Activated T-helper 17 cell treated with anti-CD3 and anti-CD28 coated beads, Interleukin-2, amount 50 U/mL, for 72 hours (primary cell): ENCODE measurements at regions not wholly inside any gene's neighbourhood (a gene's known extent, or its start where the extent isn't known, plus 50 kb on each side); places are given as distances from the start of the nearest gene placed in this dataset.

Experiments
- ATAC-seq: fragments of 150-1000 bp; cut with Tn5 transposase; replicated peaks from 2 replicates; pipeline ENCODE4 v1.10.0; 2021; ENCODE audit warnings: mild to moderate bottlenecking, moderate library complexity
- H3K27ac Mint-ChIP-seq: one replicate; pipeline ENCODE4 v1.8.0; 2022; ENCODE audit warnings: mixed read lengths
- H3K27me3 Mint-ChIP-seq: one replicate; pipeline ENCODE4 v1.8.0; 2022; ENCODE audit warnings: mixed read lengths
- H3K36me3 Mint-ChIP-seq: one replicate; pipeline ENCODE4 v1.8.0; 2022; ENCODE audit warnings: low read depth, mild to moderate bottlenecking, mixed read lengths
- H3K4me1 Mint-ChIP-seq: one replicate; pipeline ENCODE4 v1.8.0; 2022; ENCODE audit warnings: mixed read lengths
- H3K4me3 Mint-ChIP-seq: one replicate; pipeline ENCODE4 v1.8.0; 2022; ENCODE audit warnings: mild to moderate bottlenecking, mixed read lengths
- H3K9me3 Mint-ChIP-seq: one replicate; pipeline ENCODE4 v1.8.0; 2022; ENCODE audit warnings: mixed read lengths

GRCh38 chr21:19565587-19565986 is 1162.0 kb upstream of the TMPRSS15 start:
- no peaks in the 10 kb centered on the region for H3K4me1 Mint-ChIP-seq
- no peak overlapping the region for H3K4me3 Mint-ChIP-seq
- no peak overlapping the region for H3K27ac Mint-ChIP-seq
- H3K9me3 Mint-ChIP-seq: peaks cover 5% of the 10 kb centered on the region
- no peaks in the 10 kb centered on the region for H3K27me3 Mint-ChIP-seq
- ATAC-seq: no peak
- H3K36me3 Mint-ChIP-seq: no peaks in the 10 kb centered on the region

DNA sequence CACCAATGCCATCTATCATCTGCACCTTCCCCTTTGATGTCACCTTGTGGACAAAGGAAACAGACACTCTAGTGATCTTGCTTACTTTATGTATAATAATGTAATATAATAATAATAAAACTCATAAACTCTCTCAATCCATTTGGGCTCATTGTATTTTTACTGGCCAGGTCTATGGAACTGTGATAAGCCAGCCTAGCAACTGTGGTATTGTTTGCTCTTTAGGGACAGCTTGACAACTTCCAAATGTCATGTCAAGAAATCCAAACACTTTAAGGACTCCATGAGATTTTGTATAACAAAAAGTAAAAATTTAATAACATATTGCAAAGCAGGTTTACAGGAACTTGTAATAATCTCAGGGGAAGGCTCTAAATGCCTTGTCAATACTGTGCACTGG is 1163.4 kb upstream of the TMPRSS15 start:
- Mint-ChIP-seq H3K4me1 (no peaks in the 10 kb centered on the region), H3K36me3 (no peaks in the 10 kb centered on the region), H3K4me3 (no peak overlapping the region), H3K27ac (no peak overlapping the region), H3K9me3 (peaks cover 9% of the 10 kb centered on the region), H3K27me3 (no peaks in the 10 kb centered on the region)
- no peak for ATAC-seq

- Mint-ChIP-seq H3K27ac (no peak overlapping the region), H3K9me3 (peaks cover 2% of the 10 kb centered on the region), H3K36me3 (no peaks in the 10 kb centered on the region), H3K4me3 (no peak overlapping the region), H3K4me1 (no peaks in the 10 kb centered on the region), H3K27me3 (no peaks in the 10 kb centered on the region)
- no peak for ATAC-seq
These were observed 1173.8 kb upstream of the TMPRSS15 start for GRCh38 chr21:19577381-19577780.

DNA sequence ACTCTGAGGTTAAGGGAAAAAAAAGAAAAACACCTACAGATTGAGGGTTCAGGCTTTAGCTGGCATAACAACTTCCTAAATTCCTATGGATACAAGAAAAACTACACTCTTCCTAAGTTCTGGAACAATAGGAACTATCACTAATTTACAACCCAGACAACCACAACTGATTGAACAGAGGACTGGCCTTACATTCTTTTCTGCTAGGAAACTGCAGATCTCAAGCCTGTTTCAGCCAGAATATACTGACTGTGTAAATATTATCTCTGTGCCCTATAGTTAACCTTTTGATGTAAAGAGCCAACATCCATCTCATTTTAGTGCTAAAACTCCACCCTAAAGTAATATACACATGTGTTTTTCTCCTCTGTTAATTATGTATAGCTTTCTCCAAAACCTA is 1186.5 kb upstream of the TMPRSS15 start:
- no peaks in the 10 kb centered on the region for H3K36me3 Mint-ChIP-seq
- no peak for ATAC-seq
- H3K27ac Mint-ChIP-seq: no peak overlapping the region
- H3K9me3 Mint-ChIP-seq: peaks cover 3% of the 10 kb centered on the region
- no peak overlapping the region for H3K4me3 Mint-ChIP-seq
- H3K27me3 Mint-ChIP-seq: no peaks in the 10 kb centered on the region
- no peaks in the 10 kb centered on the region for H3K4me1 Mint-ChIP-seq

DNA sequence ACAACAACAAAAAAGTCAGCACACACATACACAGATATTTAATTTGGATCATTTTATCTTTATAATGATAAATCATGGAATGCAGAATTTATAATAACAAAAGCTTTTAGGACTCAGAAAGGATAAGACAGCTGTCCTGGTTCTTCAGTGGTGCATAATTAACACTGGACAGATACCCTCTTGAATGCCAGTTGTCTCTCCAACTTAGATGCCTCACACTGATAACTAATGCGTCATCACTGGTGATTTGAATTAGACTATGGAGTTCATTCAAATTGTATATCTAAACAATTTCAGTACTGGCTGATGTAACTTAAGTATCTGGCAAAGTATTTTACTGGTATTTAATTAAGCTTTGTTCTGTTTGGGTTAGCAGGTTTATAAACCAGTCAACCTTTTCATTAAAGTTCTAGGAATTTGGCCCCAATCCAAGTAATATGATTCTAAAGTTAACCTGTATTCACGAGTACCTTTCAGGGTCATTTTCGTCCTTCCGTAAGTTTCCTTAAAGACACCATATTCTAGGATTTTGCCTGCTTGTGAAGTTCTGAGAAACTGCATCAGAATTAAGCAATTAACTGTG is 1199.5 kb upstream of the TMPRSS15 start:
- Mint-ChIP-seq H3K4me1 (no peaks in the 10 kb centered on the region), H3K27me3 (no peaks in the 10 kb centered on the region), H3K27ac (no peak overlapping the region)

DNA sequence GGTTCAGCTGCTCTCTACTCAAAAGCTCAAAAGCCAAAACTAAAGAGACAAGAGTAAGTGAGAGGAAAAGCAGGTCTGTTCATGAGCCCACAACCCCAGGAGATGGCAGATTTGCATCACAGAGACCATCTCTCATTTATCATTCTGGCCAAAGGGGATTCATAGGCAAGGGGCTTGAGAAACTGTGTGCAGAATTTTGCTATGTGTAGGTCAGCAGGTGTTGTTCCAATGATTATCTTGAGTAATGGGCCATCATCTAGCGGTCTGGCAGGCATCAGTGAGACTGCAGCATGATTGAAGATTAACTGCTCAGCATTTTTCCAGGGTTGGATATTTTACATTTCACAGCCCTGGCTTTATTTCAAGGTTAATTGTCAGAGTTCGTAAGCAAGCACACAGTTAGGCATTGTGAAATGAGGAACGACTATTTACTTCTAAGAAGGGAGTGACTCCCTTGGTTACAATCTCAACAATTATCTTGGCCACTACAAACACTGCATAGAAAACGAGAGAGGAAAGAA is 1204.6 kb upstream of the TMPRSS15 start:
- no peaks in the 10 kb centered on the region for H3K4me1 Mint-ChIP-seq
- peaks cover 10% of the 10 kb centered on the region for H3K9me3 Mint-ChIP-seq
- H3K27ac Mint-ChIP-seq: no peak overlapping the region
- no peak for ATAC-seq
- H3K36me3 Mint-ChIP-seq: no peaks in the 10 kb centered on the region
- H3K4me3 Mint-ChIP-seq: no peak overlapping the region
- no peaks in the 10 kb centered on the region for H3K27me3 Mint-ChIP-seq

More for the DNA sequence above, 1199.5 kb upstream of the TMPRSS15 start:
- no peak overlapping the region for H3K4me3 Mint-ChIP-seq
- no peak for ATAC-seq
- no peaks in the 10 kb centered on the region for H3K36me3 Mint-ChIP-seq
- H3K9me3 Mint-ChIP-seq: no peaks in the 10 kb centered on the region

DNA sequence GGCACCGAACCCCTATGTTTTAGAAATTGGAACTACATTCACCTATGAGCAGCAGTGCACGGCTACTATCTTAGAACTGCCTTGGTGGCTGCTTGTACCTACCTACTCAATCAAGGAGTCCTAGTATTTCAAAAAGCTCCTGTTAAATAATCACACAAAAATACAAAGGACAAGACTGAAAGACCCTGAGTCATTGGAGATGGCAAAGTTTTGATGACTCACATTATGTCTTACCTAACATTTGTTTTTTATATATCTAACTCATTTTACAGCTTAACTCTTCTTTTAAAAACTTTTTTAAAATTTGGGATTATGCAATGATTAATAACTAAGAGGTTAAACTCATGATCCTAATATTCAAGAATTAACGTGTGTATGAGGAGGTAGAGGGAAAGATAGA is 1206.0 kb upstream of the TMPRSS15 start:
- no peaks in the 10 kb centered on the region for H3K36me3 Mint-ChIP-seq
- peaks cover 13% of the 10 kb centered on the region for H3K9me3 Mint-ChIP-seq
- no peak for ATAC-seq
- no peak overlapping the region for H3K4me3 Mint-ChIP-seq
- no peaks in the 10 kb centered on the region for H3K4me1 Mint-ChIP-seq
- H3K27me3 Mint-ChIP-seq: no peaks in the 10 kb centered on the region
- no peak overlapping the region for H3K27ac Mint-ChIP-seq

GRCh38 chr21:19621837-19622496 is 1218.4 kb upstream of the TMPRSS15 start:
- ATAC-seq: no peak
- Mint-ChIP-seq H3K4me1 (no peaks in the 10 kb centered on the region), H3K36me3 (no peaks in the 10 kb centered on the region), H3K27ac (no peak overlapping the region), H3K9me3 (peaks cover 20% of the 10 kb centered on the region), H3K27me3 (no peaks in the 10 kb centered on the region), H3K4me3 (no peak overlapping the region)

DNA sequence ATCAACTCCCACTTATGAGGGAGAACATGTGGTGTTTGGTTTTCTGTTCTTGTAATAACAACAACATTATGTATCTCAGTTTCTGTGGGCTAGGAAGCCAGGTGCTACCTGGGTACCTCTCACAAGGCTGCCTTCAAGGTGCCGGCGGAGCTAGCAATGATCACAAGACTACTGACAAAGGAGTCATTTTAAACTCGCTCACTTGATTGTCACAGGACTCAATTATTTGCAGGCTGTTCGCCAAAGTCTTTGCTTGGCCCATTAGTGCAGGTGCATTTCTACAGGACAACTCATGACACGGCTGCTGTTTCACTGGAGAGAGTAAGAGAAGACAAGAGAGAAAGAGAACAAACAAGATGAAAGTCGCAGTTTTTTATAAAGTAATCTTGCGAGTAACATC is 1237.4 kb upstream of the TMPRSS15 start:
- no peaks in the 10 kb centered on the region for H3K4me1 Mint-ChIP-seq
- H3K9me3 Mint-ChIP-seq: no peaks in the 10 kb centered on the region
- ATAC-seq: no peak
- H3K4me3 Mint-ChIP-seq: no peak overlapping the region
- H3K27me3 Mint-ChIP-seq: no peaks in the 10 kb centered on the region
- no peak overlapping the region for H3K27ac Mint-ChIP-seq
- H3K36me3 Mint-ChIP-seq: no peaks in the 10 kb centered on the region

DNA sequence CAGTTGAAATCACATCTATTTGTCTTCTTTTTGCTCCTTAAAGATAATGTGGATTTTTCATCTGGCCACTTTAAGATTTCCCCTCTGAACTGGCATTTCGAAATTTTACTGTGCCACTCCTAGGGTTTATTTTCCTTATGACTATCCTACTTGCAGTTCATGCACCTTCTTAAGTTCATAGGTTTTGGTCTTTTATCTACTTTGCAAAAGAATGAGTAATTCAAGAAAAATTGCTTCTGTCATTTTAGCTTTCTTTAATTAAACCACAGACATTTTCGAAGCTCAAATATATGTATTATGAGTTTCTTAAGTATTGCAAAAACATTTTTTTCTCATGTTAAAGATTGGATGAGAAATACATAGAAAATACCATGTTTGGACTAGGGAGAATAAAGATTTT is 1244.8 kb upstream of the TMPRSS15 start:
- H3K9me3 Mint-ChIP-seq: peaks cover 5% of the 10 kb centered on the region

GRCh38 chr21:19683492-19683891 is 1279.9 kb upstream of the TMPRSS15 start:
- no peak overlapping the region for H3K27ac Mint-ChIP-seq
- no peaks in the 10 kb centered on the region for H3K36me3 Mint-ChIP-seq
- H3K4me3 Mint-ChIP-seq: no peak overlapping the region
- ATAC-seq: no peak
- no peaks in the 10 kb centered on the region for H3K4me1 Mint-ChIP-seq
- peaks cover 19% of the 10 kb centered on the region for H3K9me3 Mint-ChIP-seq
- no peaks in the 10 kb centered on the region for H3K27me3 Mint-ChIP-seq

More for the DNA sequence above, 1244.8 kb upstream of the TMPRSS15 start:
- no peaks in the 10 kb centered on the region for H3K4me1 Mint-ChIP-seq
- no peak for ATAC-seq
- H3K4me3 Mint-ChIP-seq: no peak overlapping the region
- no peak overlapping the region for H3K27ac Mint-ChIP-seq
- no peaks in the 10 kb centered on the region for H3K36me3 Mint-ChIP-seq
- H3K27me3 Mint-ChIP-seq: no peaks in the 10 kb centered on the region

DNA sequence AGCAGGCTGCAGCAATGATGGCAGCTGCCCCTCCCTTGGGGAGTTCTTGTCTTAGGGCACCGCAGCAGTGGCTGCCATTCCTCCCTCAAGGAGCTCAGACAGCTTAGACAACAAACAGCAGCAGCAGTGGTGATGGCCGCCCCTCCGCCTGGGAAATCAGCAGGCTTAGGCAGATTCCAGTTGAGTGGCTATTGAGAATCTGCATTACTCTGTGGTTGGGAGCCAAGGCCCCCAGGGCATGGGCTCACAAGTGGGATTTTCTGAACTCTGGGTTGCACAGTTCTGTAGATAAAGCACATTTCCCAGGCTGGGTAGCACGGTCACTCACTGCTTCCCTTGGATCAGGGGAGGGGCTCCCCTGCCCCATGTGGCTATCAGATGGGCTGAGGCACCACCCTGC is 1280.7 kb upstream of the TMPRSS15 start:
- Mint-ChIP-seq H3K4me1 (no peaks in the 10 kb centered on the region), H3K9me3 (peaks cover 15% of the 10 kb centered on the region), H3K4me3 (no peak overlapping the region), H3K36me3 (no peaks in the 10 kb centered on the region), H3K27ac (no peak overlapping the region), H3K27me3 (no peaks in the 10 kb centered on the region)
- no peak for ATAC-seq

DNA sequence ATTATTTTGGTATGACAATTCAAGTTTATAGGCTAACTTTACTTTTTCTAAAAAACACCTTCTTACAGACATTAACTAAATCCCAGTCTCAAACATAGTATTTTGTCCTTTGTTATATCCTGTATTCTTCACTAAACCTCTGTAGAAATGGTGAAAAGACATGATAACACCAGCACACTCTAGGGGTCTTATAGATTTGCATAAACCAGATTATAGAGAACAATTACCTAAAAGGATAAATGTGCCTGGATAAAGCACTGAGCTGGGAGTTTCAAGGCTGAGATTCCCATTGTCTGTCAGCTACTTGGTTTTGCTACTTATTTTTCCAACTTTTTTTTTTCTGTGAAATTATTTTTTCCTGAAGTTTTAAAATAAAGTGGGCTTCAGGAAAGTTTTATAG is 1288.6 kb upstream of the TMPRSS15 start:
- H3K36me3 Mint-ChIP-seq: no peaks in the 10 kb centered on the region
- no peak overlapping the region for H3K4me3 Mint-ChIP-seq
- ATAC-seq: no peak
- no peaks in the 10 kb centered on the region for H3K27me3 Mint-ChIP-seq
- H3K27ac Mint-ChIP-seq: no peak overlapping the region
- peaks cover 9% of the 10 kb centered on the region for H3K9me3 Mint-ChIP-seq
- H3K4me1 Mint-ChIP-seq: no peaks in the 10 kb centered on the region

- no peak for ATAC-seq
- Mint-ChIP-seq H3K9me3 (peaks cover 14% of the 10 kb centered on the region), H3K27me3 (no peaks in the 10 kb centered on the region), H3K4me3 (no peak overlapping the region), H3K4me1 (no peaks in the 10 kb centered on the region), H3K27ac (no peak overlapping the region), H3K36me3 (no peaks in the 10 kb centered on the region)
These were observed 1292.2 kb upstream of the TMPRSS15 start for GRCh38 chr21:19695796-19696195.

- peaks cover 37% of the 10 kb centered on the region for H3K9me3 Mint-ChIP-seq
- H3K36me3 Mint-ChIP-seq: no peaks in the 10 kb centered on the region
- H3K4me3 Mint-ChIP-seq: no peak overlapping the region
- H3K4me1 Mint-ChIP-seq: no peaks in the 10 kb centered on the region
- no peak for ATAC-seq
- no peaks in the 10 kb centered on the region for H3K27me3 Mint-ChIP-seq
- H3K27ac Mint-ChIP-seq: no peak overlapping the region
These were observed 1296.9 kb upstream of the TMPRSS15 start for GRCh38 chr21:19700476-19700875.
